ENCODE measurements at regions not wholly inside any gene's neighbourhood (a gene's known extent, or its start where the extent isn't known, plus 50 kb on each side); places are given as distances from the start of the nearest gene placed in this dataset.

DNA sequence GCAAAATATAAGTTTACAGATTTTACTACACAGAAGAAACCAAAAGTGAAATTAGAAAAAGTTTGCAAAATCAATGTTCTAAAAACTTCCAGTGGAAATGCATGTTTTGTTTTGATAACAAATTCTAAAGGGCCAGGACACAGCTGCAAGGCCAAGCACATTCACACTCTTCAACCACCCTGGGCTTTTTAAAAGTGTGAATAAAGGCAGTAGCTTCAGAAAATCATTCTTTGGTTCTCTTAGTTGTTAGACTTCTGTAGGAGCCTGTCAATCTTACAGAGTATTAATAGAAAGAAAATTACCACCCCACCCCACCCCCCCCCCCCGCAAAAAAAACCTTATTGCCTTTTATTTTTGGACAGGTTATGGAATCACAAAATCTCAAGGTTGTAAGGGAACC is 105.2 kb upstream of the EGLN3 start:
- TF ChIP-seq NCOA5 (CRISPR knock-in tag; IDR thresholded peaks at IDR 0.05), result no peak
- TF ChIP-seq, protein P1, sequence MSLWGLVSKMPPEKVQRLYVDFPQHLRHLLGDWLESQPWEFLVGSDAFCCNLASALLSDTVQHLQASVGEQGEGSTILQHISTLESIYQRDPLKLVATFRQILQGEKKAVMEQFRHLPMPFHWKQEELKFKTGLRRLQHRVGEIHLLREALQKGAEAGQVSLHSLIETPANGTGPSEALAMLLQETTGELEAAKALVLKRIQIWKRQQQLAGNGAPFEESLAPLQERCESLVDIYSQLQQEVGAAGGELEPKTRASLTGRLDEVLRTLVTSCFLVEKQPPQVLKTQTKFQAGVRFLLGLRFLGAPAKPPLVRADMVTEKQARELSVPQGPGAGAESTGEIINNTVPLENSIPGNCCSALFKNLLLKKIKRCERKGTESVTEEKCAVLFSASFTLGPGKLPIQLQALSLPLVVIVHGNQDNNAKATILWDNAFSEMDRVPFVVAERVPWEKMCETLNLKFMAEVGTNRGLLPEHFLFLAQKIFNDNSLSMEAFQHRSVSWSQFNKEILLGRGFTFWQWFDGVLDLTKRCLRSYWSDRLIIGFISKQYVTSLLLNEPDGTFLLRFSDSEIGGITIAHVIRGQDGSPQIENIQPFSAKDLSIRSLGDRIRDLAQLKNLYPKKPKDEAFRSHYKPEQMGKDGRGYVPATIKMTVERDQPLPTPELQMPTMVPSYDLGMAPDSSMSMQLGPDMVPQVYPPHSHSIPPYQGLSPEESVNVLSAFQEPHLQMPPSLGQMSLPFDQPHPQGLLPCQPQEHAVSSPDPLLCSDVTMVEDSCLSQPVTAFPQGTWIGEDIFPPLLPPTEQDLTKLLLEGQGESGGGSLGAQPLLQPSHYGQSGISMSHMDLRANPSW (CRISPR knock-in tag; IDR thresholded peaks at IDR 0.05; ENCODE audit: borderline replicate concordance), result no peak
- TF ChIP-seq ZNF253 (CRISPR knock-in tag; IDR thresholded peaks at IDR 0.05; ENCODE audit: borderline replicate concordance), result no peak
- TF ChIP-seq, protein P2, sequence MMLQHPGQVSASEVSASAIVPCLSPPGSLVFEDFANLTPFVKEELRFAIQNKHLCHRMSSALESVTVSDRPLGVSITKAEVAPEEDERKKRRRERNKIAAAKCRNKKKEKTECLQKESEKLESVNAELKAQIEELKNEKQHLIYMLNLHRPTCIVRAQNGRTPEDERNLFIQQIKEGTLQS (CRISPR knock-in tag; IDR thresholded peaks at IDR 0.05), result no peak
- no peak for TF ChIP-seq MYC (CRISPR knock-in tag; IDR thresholded peaks at IDR 0.05; ENCODE audit: borderline replicate concordance)
- TF ChIP-seq POLR2AphosphoS2 (IDR thresholded peaks at IDR 0.05; ENCODE audit: low read depth, low read length), result no peak
- no peak for TF ChIP-seq ZNF318 (CRISPR knock-in tag; IDR thresholded peaks at IDR 0.05)
- TF ChIP-seq POLR2G (IDR thresholded peaks at IDR 0.05; ENCODE audit: low read depth, low read length), result no peak
- TF ChIP-seq, protein P3, sequence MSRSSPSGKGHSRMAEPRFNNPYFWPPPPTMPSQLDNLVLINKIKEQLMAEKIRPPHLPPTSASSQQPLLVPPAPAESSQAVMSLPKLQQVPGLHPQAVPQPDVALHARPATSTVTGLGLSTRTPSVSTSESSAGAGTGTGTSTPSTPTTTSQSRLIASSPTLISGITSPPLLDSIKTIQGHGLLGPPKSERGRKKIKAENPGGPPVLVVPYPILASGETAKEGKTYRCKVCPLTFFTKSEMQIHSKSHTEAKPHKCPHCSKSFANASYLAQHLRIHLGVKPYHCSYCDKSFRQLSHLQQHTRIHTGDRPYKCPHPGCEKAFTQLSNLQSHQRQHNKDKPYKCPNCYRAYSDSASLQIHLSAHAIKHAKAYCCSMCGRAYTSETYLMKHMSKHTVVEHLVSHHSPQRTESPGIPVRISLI (CRISPR knock-in tag; IDR thresholded peaks at IDR 0.05; ENCODE audit: borderline replicate concordance), result no peak

Measured in HepG2 (cell line).